Caco-2 (cell line): ENCODE measurements at regions not wholly inside any gene's neighbourhood (a gene's known extent, or its start where the extent isn't known, plus 50 kb on each side); places are given as distances from the start of the nearest gene placed in this dataset.

Experiments used
- BruUV-seq: library from RNA; stranded (reverse); fragments of 400-500 nt; replicated peaks from 2 replicates; lab custom pipeline; 2021; lab: Mats Ljungman, UMichigan
- CTCF ChIA-PET: fragments of 300-600 bp; sonication (Branson Sonifier 250); formaldehyde crosslinking; loops from one replicate; lab custom pipeline; 2022; ENCODE audit warnings: antibody characterized with exemption; lab: Charles Lee
- POLR2A ChIA-PET: fragments of 300-600 bp; sonication (Branson Sonifier 250); formaldehyde crosslinking; loops from one replicate; lab custom pipeline; 2022; ENCODE audit warnings: antibody characterized with exemption; lab: Charles Lee
- DNase-seq, 2 experiments: peaks; one replicate each; pipeline versions ENCODE4 v3.0.0 to v3.0.0-alpha.2; 2020 to 2022
- H3K27me3 ChIP-seq: replicated peaks from 2 replicates; pipeline ENCODE4 v1.6.0; 2011; ENCODE audit warnings: low read length; ENCODE audit not compliant: control insufficient read depth, insufficient read depth
- H3K36me3 ChIP-seq: 2 replicates; pipeline ENCODE4 v1.5.1; 2011; ENCODE audit warnings: low read length; ENCODE audit not compliant: control insufficient read depth, insufficient read depth
- H3K4me1 ChIP-seq: fragments of 250-450 bp; sonication (Bioruptor Pico); 2 replicates; pipeline ENCODE4 v1.5.1; 2020; ENCODE audit warnings: mild to moderate bottlenecking
- H3K4me3 ChIP-seq: 2 replicates; pipeline ENCODE4 v1.5.1; 2011; ENCODE audit warnings: low read depth, mild to moderate bottlenecking, control low read depth, low read length
- H3K9me3 ChIP-seq: fragments of 250-450 bp; sonication (Bioruptor Pico); 2 replicates; pipeline ENCODE4 v1.5.1; 2020; ENCODE audit warnings: mild to moderate bottlenecking, moderate library complexity
- H3K27ac Mint-ChIP-seq: one replicate; pipeline ENCODE4 v1.8.0; 2022; ENCODE audit warnings: mixed read lengths; ENCODE audit not compliant: unreplicated experiment
- H3K27me3 Mint-ChIP-seq: one replicate; pipeline ENCODE4 v1.8.0; 2022; ENCODE audit warnings: mixed read lengths; ENCODE audit not compliant: insufficient read depth, unreplicated experiment
- H3K36me3 Mint-ChIP-seq: one replicate; pipeline ENCODE4 v1.8.0; 2022; ENCODE audit warnings: mild to moderate bottlenecking, mixed read lengths; ENCODE audit not compliant: insufficient read depth, unreplicated experiment
- H3K4me1 Mint-ChIP-seq: one replicate; pipeline ENCODE4 v1.8.0; 2022; ENCODE audit warnings: low read depth, mixed read lengths; ENCODE audit not compliant: unreplicated experiment
- H3K4me3 Mint-ChIP-seq: one replicate; pipeline ENCODE4 v1.8.0; 2022; ENCODE audit warnings: mild to moderate bottlenecking, moderate library complexity, mixed read lengths; ENCODE audit not compliant: unreplicated experiment
- H3K9me3 Mint-ChIP-seq: one replicate; pipeline ENCODE4 v1.8.0; 2022; ENCODE audit warnings: mixed read lengths; ENCODE audit not compliant: unreplicated experiment
- intact Hi-C: fragments of 100-400 bp; cut with micrococcal nuclease; formaldehyde crosslinking; loops from one replicate; pipeline ENCODE4 v1.10.0; 2022; ENCODE audit not compliant: unreplicated experiment
- TF ChIP-seq, protein P1 (sequence below), 2 experiments: fragments of 200-600 bp in 1 of 2; IDR thresholded peaks; 1 replicate in 1 of 2; 2 replicates in 1 of 2; pipeline versions ENCODE4 v1.5.1 to v1.8.0; 2011 to 2022; ENCODE audit warnings: antibody characterized with exemption in 1 of 2, control low read depth in 1 of 2, inconsistent platforms in 1 of 2, low read depth in 1 of 2, low read length in 1 of 2, mild to moderate bottlenecking in 1 of 2, moderate library complexity in 1 of 2; ENCODE audit not compliant: insufficient read depth in 1 of 2, severe bottlenecking in 1 of 2, unreplicated experiment in 1 of 2

DNA sequence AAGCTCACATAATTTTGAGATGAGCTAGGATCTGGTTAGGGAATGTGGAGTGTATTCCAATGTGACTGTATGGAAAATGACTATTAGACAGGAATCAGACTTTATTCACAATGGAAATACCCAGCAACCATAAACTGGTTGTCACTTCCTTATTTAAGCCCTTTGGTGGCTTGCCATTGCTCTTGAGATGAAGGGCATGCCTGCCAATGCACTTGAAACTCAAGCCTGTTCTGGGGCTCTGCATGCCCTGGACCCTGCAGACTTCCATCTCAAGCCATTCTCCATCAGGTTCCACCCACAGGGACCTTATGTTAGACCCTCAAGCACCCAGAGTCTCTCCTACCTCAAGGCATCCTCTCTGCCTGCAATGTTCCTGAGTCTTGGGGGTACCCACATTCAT is 145.5 kb downstream of the MPP7 start:
- no peaks in the 10 kb centered on the region for H3K9me3 ChIP-seq
- TF ChIP-seq, protein P1, sequence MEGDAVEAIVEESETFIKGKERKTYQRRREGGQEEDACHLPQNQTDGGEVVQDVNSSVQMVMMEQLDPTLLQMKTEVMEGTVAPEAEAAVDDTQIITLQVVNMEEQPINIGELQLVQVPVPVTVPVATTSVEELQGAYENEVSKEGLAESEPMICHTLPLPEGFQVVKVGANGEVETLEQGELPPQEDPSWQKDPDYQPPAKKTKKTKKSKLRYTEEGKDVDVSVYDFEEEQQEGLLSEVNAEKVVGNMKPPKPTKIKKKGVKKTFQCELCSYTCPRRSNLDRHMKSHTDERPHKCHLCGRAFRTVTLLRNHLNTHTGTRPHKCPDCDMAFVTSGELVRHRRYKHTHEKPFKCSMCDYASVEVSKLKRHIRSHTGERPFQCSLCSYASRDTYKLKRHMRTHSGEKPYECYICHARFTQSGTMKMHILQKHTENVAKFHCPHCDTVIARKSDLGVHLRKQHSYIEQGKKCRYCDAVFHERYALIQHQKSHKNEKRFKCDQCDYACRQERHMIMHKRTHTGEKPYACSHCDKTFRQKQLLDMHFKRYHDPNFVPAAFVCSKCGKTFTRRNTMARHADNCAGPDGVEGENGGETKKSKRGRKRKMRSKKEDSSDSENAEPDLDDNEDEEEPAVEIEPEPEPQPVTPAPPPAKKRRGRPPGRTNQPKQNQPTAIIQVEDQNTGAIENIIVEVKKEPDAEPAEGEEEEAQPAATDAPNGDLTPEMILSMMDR (IDR thresholded peaks at IDR 0.05; ENCODE audit: insufficient read depth in 1 of 2, low read depth in 1 of 2, low read length in 1 of 2, severe bottlenecking in 1 of 2, unreplicated experiment in 1 of 2) = no peak
- no peak overlapping the region for H3K27ac Mint-ChIP-seq
- BruUV-seq = no TSS peak
- POLR2A ChIA-PET = no interaction called here
- CTCF ChIA-PET = no interaction called here
- peaks cover 11% of the 10 kb centered on the region for H3K4me1 Mint-ChIP-seq
- no peak overlapping the region for H3K4me3 Mint-ChIP-seq
- no peaks in the 10 kb centered on the region for H3K36me3 ChIP-seq
- H3K4me1 ChIP-seq = no peaks in the 10 kb centered on the region
- no peaks in the 10 kb centered on the region for H3K9me3 Mint-ChIP-seq
- no peak overlapping the region for H3K4me3 ChIP-seq
- intact Hi-C loops = no loop called here
- DNase-seq = no peak
- H3K36me3 Mint-ChIP-seq = peaks cover 5% of the 10 kb centered on the region
- H3K27me3 ChIP-seq = no peaks in the 10 kb centered on the region
- no peaks in the 10 kb centered on the region for H3K27me3 Mint-ChIP-seq

DNA sequence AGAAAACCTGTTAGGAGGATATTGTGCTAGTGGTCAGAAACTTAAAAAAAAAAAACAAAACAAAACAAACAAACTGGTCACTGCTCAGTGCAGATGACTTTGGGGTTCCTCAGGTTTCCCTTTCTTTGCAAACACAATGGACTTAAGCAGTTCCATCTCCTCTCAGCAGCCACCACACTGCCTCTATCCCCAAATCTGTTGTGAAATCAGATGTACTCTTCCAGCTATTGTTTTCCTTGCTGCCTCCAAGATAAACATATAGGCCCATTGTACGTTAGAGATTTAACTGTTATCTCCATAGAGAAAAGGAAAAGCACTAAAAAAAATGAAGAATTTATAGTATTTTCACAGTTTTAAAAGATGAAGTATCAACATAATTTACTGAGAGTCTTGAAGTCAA is 147.1 kb downstream of the MPP7 start:
- H3K9me3 Mint-ChIP-seq = no peaks in the 10 kb centered on the region
- no TSS peak for BruUV-seq
- CTCF ChIA-PET = no interaction called here
- intact Hi-C loops = no loop called here
- H3K4me3 Mint-ChIP-seq = no peak overlapping the region
- Histone ChIP-seq H3K9me3 (no peaks in the 10 kb centered on the region), H3K36me3 (no peaks in the 10 kb centered on the region), H3K4me3 (no peak overlapping the region), H3K4me1 (no peaks in the 10 kb centered on the region), H3K27me3 (no peaks in the 10 kb centered on the region)
- peaks cover 5% of the 10 kb centered on the region for H3K36me3 Mint-ChIP-seq
- TF ChIP-seq, protein P1 (IDR thresholded peaks at IDR 0.05; ENCODE audit: insufficient read depth in 1 of 2, low read depth in 1 of 2, low read length in 1 of 2, severe bottlenecking in 1 of 2, unreplicated experiment in 1 of 2) = no peak
- POLR2A ChIA-PET = no interaction called here
- no peak for DNase-seq
- no peak overlapping the region for H3K27ac Mint-ChIP-seq
- no peaks in the 10 kb centered on the region for H3K27me3 Mint-ChIP-seq
- peaks cover 11% of the 10 kb centered on the region for H3K4me1 Mint-ChIP-seq

DNA sequence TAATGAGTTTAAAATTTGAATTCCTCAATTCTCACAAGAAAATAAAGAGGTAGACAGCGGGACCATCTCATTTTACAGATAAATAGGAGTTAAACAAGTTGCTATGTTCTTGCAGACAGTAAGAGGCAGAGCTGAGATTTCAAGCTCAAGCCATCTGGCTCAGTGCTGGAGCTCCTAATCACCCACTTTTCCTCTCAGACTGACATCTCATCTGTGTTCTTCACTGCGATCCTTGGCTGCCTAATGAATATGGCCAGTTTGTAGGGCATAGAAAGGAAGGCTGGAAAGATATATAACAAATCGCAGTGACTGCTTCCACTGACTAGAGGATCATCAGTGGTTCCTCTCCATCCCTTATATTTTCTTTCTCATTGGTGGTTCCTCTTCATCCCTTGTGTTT is 151.2 kb downstream of the MPP7 start:
- intact Hi-C loops = no loop called here
- H3K36me3 Mint-ChIP-seq = peaks cover 18% of the 10 kb centered on the region
- POLR2A ChIA-PET = no interaction called here

More for the DNA sequence above, 151.2 kb downstream of the MPP7 start:
- no peaks in the 10 kb centered on the region for H3K9me3 Mint-ChIP-seq
- no peaks in the 10 kb centered on the region for H3K27me3 ChIP-seq
- peaks cover 11% of the 10 kb centered on the region for H3K4me1 Mint-ChIP-seq
- no peaks in the 10 kb centered on the region for H3K4me1 ChIP-seq
- no peak overlapping the region for H3K27ac Mint-ChIP-seq
- no peak overlapping the region for H3K4me3 Mint-ChIP-seq
- no peaks in the 10 kb centered on the region; the same call in 1 of the 2 replicates for H3K36me3 ChIP-seq
- TF ChIP-seq, protein P1 (IDR thresholded peaks at IDR 0.05; ENCODE audit: insufficient read depth in 1 of 2, low read depth in 1 of 2, low read length in 1 of 2, severe bottlenecking in 1 of 2, unreplicated experiment in 1 of 2) = no peak
- H3K9me3 ChIP-seq = no peaks in the 10 kb centered on the region
- BruUV-seq = no TSS peak
- CTCF ChIA-PET = no interaction called here
- no peaks in the 10 kb centered on the region for H3K27me3 Mint-ChIP-seq
- DNase-seq = no peak
- H3K4me3 ChIP-seq = no peak overlapping the region
